WI38 (cell line): ENCODE measurements at regions not wholly inside any gene's neighbourhood (a gene's known extent, or its start where the extent isn't known, plus 50 kb on each side); places are given as distances from the start of the nearest gene placed in this dataset.

Experiments
- H3K4me3 ChIP-seq: 2 replicates; pipeline ENCODE4 v1.5.1; 2011; ENCODE audit warnings: low read depth, mild to moderate bottlenecking, control low read depth, low read length
- TF ChIP-seq, protein P1 (sequence below): IDR thresholded peaks from 2 replicates; pipeline ENCODE4 v1.5.1; 2012; ENCODE audit warnings: low read depth, mild to moderate bottlenecking, control low read depth, low read length

DNA sequence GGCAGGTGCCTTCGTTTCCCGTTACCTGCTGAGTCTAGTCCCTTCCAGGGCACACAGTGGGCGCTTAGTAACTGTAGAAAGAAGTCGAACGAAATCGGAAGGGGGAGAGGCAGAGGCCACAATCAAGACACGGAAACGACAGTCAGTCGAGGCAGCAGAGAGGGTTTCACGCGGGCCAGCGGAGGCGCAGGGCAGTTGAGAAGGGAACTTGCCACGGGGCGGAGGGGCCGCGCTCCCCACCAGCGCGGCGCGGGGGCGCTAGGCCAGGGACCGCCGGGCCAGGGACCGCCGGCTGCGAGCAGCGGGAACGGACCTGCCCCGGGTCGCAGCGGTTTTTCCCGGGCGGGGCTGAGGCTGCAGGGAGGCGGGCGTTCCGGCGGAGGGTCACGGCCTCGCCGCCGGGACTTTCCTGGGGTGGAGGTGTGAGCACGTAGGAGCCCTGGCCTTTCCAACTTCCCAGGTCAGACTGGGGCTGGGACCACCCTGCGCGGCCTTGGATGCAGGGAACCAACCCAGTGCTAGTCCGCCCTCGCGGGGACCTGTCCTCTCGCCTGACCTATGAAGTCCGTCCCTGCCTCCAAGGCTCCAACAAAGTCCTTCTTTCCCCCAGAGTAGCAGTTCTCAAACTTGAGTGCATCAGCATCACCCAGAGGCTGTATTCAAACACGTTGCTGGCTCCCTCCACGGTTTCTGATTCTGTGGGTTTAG lies 150.1 kb upstream of the FGGY start:
- H3K4me3 ChIP-seq: peak overlapping the region; percentile 58
- TF ChIP-seq, protein P1, sequence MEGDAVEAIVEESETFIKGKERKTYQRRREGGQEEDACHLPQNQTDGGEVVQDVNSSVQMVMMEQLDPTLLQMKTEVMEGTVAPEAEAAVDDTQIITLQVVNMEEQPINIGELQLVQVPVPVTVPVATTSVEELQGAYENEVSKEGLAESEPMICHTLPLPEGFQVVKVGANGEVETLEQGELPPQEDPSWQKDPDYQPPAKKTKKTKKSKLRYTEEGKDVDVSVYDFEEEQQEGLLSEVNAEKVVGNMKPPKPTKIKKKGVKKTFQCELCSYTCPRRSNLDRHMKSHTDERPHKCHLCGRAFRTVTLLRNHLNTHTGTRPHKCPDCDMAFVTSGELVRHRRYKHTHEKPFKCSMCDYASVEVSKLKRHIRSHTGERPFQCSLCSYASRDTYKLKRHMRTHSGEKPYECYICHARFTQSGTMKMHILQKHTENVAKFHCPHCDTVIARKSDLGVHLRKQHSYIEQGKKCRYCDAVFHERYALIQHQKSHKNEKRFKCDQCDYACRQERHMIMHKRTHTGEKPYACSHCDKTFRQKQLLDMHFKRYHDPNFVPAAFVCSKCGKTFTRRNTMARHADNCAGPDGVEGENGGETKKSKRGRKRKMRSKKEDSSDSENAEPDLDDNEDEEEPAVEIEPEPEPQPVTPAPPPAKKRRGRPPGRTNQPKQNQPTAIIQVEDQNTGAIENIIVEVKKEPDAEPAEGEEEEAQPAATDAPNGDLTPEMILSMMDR: peak; percentile 7; the same call in 1 of the 2 replicates

- H3K4me3 ChIP-seq: no peak overlapping the region
- TF ChIP-seq, protein P1: no peak
Measured at GRCh38 chr1:59149435-59149834, 147.5 kb upstream of the FGGY start.

GRCh38 chr1:59150577-59151386 lies 146.1 kb upstream of the FGGY start:
- TF ChIP-seq, protein P1: no peak
- peak overlapping the region; percentile 45 for H3K4me3 ChIP-seq

DNA sequence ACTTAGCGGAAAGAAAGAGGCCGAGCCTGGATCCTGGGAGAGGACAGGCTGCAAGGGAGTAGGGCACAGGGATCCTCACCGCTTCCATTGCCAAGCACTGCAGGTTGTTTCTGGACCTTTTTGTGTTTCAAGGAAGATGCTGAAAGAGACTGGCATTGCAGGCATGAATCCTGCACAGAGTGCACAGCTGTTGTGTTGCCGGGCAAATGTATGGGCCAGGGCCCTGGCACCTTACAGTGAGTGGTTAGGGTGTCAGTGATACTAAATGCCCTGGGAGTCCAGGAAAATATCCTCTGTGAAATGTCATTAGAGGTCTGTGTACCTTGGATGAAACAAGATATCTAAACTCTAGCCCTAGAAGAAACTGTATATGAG lies 145.5 kb upstream of the FGGY start:
- TF ChIP-seq, protein P1: no peak
- peak overlapping the region; percentile 29 for H3K4me3 ChIP-seq

GRCh38 chr1:59151860-59152259 lies 145.0 kb upstream of the FGGY start:
- TF ChIP-seq, protein P1: no peak
- H3K4me3 ChIP-seq: no peak overlapping the region

DNA sequence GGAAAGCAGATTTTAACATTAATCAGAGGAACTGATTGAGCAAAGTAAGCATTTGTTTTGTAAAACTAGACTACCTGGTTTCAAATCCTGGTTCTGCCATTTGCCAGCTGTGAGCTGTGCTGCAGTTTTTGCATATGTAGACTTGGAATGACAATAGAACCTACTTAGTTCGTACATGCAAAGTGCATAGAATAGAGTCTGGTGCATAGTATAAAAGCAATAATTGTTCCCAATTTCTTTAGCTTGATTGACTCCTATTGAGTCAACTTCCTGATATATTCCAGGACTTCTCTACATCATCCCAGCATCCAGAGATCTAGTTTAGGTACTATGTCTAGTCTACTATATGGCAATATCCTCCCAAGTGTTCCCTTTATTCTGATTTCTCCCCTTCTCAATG lies 144.4 kb upstream of the FGGY start:
- TF ChIP-seq, protein P1: no peak
- H3K4me3 ChIP-seq: no peak overlapping the region

DNA sequence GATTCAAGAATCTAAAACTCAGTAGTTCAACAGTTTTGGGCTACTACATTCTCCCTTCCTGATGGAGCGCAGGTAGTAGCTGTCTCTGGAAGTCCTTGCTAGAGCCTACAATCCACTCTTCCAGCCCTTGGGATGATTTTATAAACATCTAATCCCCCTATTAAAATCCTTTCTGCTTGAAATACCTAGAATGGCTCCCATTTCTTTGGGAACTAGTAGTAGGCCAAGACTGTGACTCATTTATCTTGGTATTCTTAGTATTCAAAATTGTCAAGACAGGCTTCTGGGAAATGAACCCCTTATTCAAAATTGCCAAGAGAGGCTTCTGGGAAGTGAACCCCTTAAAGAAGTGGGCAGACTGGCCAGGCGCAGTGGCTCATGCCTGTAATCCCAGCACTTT lies 142.5 kb upstream of the FGGY start:
- TF ChIP-seq, protein P1: no peak
- no peak overlapping the region for H3K4me3 ChIP-seq
